Transverse colon (tissue), 4 donors: ENCODE measurements at regions not wholly inside any gene's neighbourhood (a gene's known extent, or its start where the extent isn't known, plus 50 kb on each side); places are given as distances from the start of the nearest gene placed in this dataset.

Experiments used
- POLR2A ChIP-seq: fragments of 450-650 bp; IDR thresholded peaks from one replicate; pipeline ENCODE4 v1.6.1; 2016; ENCODE audit warnings: antibody characterized with exemption, mild to moderate bottlenecking, moderate library complexity
- POLR2AphosphoS5 ChIP-seq, 3 donors: sonication (generic); formaldehyde crosslinking; IDR thresholded peaks; one replicate each; pipeline ENCODE4 v1.6.1; 2016; ENCODE audit warnings: antibody characterized with exemption in 3 of 3
- TF ChIP-seq, protein P1 (sequence below), 5 experiments: fragments of 200-600 bp in 3 of 5; fragments of 450-650 bp in 2 of 5; sonication (generic) in 3 of 5; IDR thresholded peaks; 1 replicate in 2 of 5; 2 replicates in 3 of 5; pipeline ENCODE4 v1.5.1; 2016 to 2017; ENCODE audit warnings: antibody characterized with exemption in 5 of 5, inconsistent platforms in 3 of 5, mild to moderate bottlenecking in 2 of 5, moderate library complexity in 1 of 5

DNA sequence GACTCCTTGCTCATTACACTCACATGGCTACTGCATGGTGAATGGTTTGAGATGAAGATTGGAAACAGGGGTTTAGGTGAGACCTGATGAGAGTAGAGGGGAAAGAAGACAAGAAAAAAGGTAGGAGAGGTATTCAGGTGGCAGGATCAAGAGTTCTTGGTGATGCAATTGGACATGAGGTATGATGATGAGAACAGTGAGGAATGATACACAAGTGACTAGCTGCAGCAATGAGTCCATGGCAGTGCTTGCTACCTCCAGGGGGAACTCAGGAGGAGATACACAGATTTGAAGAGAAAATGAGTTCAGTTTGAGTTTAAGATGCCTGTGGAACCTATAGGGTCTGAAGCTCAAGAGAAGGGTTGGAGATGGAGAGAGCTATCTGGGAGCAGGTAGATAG is 62.1 kb upstream of the NFE2L2 start:
- TF ChIP-seq, protein P1, sequence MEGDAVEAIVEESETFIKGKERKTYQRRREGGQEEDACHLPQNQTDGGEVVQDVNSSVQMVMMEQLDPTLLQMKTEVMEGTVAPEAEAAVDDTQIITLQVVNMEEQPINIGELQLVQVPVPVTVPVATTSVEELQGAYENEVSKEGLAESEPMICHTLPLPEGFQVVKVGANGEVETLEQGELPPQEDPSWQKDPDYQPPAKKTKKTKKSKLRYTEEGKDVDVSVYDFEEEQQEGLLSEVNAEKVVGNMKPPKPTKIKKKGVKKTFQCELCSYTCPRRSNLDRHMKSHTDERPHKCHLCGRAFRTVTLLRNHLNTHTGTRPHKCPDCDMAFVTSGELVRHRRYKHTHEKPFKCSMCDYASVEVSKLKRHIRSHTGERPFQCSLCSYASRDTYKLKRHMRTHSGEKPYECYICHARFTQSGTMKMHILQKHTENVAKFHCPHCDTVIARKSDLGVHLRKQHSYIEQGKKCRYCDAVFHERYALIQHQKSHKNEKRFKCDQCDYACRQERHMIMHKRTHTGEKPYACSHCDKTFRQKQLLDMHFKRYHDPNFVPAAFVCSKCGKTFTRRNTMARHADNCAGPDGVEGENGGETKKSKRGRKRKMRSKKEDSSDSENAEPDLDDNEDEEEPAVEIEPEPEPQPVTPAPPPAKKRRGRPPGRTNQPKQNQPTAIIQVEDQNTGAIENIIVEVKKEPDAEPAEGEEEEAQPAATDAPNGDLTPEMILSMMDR (IDR thresholded peaks at IDR 0.05), result no peak
- TF ChIP-seq POLR2AphosphoS5 (IDR thresholded peaks at IDR 0.05), result no peak
- no peak for TF ChIP-seq POLR2A
